NT2/D1 (cell line): ENCODE measurements at regions not wholly inside any gene's neighbourhood (a gene's known extent, or its start where the extent isn't known, plus 50 kb on each side); places are given as distances from the start of the nearest gene placed in this dataset.

ENCODE experiments used
- YY1 ChIP-seq: IDR thresholded peaks from 2 replicates; pipeline ENCODE4 v1.6.1; 2011; ENCODE audit not compliant: insufficient read length, insufficient read depth
- ZNF274 ChIP-seq: IDR thresholded peaks from 2 replicates; pipeline ENCODE4 v1.6.1; 2011; ENCODE audit warnings: mild to moderate bottlenecking, low read depth, low read length

DNA sequence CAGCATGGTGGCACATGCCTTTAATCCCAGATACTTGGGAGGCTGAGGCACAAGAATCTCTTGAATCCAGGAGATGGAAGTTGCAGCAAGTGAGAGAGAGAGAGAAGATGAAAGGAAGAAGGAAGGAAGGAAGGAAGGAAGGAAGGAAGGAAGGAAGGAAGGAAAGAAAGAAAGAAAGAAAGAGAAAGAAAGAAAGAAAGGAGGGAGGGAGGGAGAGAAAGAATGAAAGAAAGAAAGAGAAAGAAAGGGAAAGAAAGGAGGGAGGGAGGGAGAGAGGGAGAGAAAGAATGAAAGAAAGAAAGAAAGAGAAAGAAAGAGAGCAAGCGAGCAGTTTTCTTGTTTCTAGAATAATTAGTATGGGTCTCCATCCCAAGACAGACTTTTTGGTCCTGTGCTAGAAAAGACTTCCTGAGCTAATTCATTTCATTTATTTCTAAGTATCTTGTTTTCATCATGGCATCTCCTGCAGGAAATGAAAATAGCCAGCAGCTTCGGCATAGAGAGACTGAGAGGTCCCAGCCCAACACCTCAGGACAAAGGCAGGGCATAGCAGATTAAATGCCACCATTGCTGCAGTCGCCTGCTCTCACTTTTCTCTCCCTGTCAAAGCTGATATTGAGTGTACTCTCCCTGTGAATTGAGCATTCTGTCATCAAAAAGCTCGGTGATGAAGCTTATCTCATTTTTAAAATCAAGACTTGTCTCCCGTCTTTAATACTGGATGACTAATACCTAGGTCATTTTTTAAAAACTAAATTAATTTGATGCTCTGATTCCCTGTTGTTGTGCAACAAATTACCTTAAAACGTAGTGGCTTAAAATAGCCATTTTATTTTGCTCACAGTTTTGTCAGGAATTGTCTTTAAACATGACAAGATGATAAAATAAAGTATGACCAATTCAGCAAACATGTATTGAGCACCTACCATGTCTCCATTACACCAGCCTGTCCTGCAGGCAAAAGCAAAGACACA is 91.8 kb upstream of the ADRA1B start:
- TF ChIP-seq ZNF274 (no peak), YY1 (no peak)
